GM21447 (cell line): ENCODE measurements at regions not wholly inside any gene's neighbourhood (a gene's known extent, or its start where the extent isn't known, plus 50 kb on each side); places are given as distances from the start of the nearest gene placed in this dataset.

Experiments
- ATAC-seq: cut with Tn5 transposase; IDR thresholded peaks from one replicate; pipeline ENCODE4 v1.9.1; 2021; ENCODE audit not compliant: unreplicated experiment

GRCh38 chr18:78772360-78773302, 207.0 kb upstream of the SALL3 start:
- no peak for ATAC-seq

GRCh38 chr18:78773303-78773755, 206.3 kb upstream of the SALL3 start:
- ATAC-seq, result no peak

GRCh38 chr18:78773819-78774218, 205.8 kb upstream of the SALL3 start:
- no peak for ATAC-seq

GRCh38 chr18:78774741-78775141, 204.9 kb upstream of the SALL3 start:
- no peak for ATAC-seq

GRCh38 chr18:78776151-78776550, 203.5 kb upstream of the SALL3 start:
- no peak for ATAC-seq

- ATAC-seq, result no peak
These were observed 202.8 kb upstream of the SALL3 start for GRCh38 chr18:78776706-78777285.

GRCh38 chr18:78777992-78778391, 201.6 kb upstream of the SALL3 start:
- ATAC-seq, result no peak

GRCh38 chr18:78778651-78779050, 201.0 kb upstream of the SALL3 start:
- ATAC-seq, result no peak

- ATAC-seq, result no peak
These were observed 199.5 kb upstream of the SALL3 start for GRCh38 chr18:78779996-78780718.

- no peak for ATAC-seq
These were observed 198.7 kb upstream of the SALL3 start for GRCh38 chr18:78780719-78781600.

- ATAC-seq, result no peak
These were observed 198.0 kb upstream of the SALL3 start for GRCh38 chr18:78781601-78781960.

- ATAC-seq, result no peak
These were observed 196.6 kb upstream of the SALL3 start for GRCh38 chr18:78782951-78783563.

- ATAC-seq, result no peak
These were observed 196.1 kb upstream of the SALL3 start for GRCh38 chr18:78783564-78783960.

GRCh38 chr18:78784861-78785260, 194.8 kb upstream of the SALL3 start:
- ATAC-seq, result no peak

- no peak for ATAC-seq
These were observed 193.9 kb upstream of the SALL3 start for GRCh38 chr18:78785706-78786105.

GRCh38 chr18:78786776-78787175, 192.8 kb upstream of the SALL3 start:
- ATAC-seq, result no peak

GRCh38 chr18:78787751-78788150, 191.9 kb upstream of the SALL3 start:
- no peak for ATAC-seq

- ATAC-seq, result no peak
These were observed 191.5 kb upstream of the SALL3 start for GRCh38 chr18:78788161-78788560.

- ATAC-seq, result no peak
These were observed 189.8 kb upstream of the SALL3 start for GRCh38 chr18:78789850-78790249.

GRCh38 chr18:78790511-78790910, 189.1 kb upstream of the SALL3 start:
- no peak for ATAC-seq
